ENCODE measurements at regions not wholly inside any gene's neighbourhood (a gene's known extent, or its start where the extent isn't known, plus 50 kb on each side); places are given as distances from the start of the nearest gene placed in this dataset.

- Histone ChIP-seq H3K27ac (ENCODE audit: insufficient read depth, low read length) (no peak overlapping the region), H3K9me3 (ENCODE audit: control insufficient read depth, insufficient read depth, low read depth, low read length) (no peaks in the 10 kb centered on the region), H4K20me1 (ENCODE audit: control insufficient read depth, extremely low read depth, insufficient read depth, low read length) (no peaks in the 10 kb centered on the region), H2AFZ (ENCODE audit: low read length) (no peak overlapping the region), H3K79me2 (ENCODE audit: control insufficient read depth, insufficient read depth, low read length) (no peaks in the 10 kb centered on the region), H3K4me1 (ENCODE audit: control insufficient read depth, extremely low read depth, insufficient read depth, low read length) (peaks cover 8% of the 10 kb centered on the region), H3K9ac (ENCODE audit: insufficient read depth, low read length) (no peak overlapping the region), H3K27me3 (ENCODE audit: control insufficient read depth, insufficient read depth, low read length) (no peaks in the 10 kb centered on the region), H3K4me3 (replicated peaks in 1 of 4; ENCODE audit: control extremely low read depth in 1 of 4, insufficient read depth in 1 of 4, low read depth in 3 of 4, low read length in 4 of 4) (no peak overlapping the region), H3K4me2 (ENCODE audit: extremely low read depth, insufficient read depth, low read length) (no peak overlapping the region), H3K36me3 (ENCODE audit: control insufficient read depth, insufficient read depth, low read length) (no peaks in the 10 kb centered on the region)
- TF ChIP-seq, protein P1, sequence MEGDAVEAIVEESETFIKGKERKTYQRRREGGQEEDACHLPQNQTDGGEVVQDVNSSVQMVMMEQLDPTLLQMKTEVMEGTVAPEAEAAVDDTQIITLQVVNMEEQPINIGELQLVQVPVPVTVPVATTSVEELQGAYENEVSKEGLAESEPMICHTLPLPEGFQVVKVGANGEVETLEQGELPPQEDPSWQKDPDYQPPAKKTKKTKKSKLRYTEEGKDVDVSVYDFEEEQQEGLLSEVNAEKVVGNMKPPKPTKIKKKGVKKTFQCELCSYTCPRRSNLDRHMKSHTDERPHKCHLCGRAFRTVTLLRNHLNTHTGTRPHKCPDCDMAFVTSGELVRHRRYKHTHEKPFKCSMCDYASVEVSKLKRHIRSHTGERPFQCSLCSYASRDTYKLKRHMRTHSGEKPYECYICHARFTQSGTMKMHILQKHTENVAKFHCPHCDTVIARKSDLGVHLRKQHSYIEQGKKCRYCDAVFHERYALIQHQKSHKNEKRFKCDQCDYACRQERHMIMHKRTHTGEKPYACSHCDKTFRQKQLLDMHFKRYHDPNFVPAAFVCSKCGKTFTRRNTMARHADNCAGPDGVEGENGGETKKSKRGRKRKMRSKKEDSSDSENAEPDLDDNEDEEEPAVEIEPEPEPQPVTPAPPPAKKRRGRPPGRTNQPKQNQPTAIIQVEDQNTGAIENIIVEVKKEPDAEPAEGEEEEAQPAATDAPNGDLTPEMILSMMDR (conservative IDR thresholded peaks at IDR 0.05 in 1 of 2, IDR thresholded peaks at IDR 0.05 in 1 of 2; ENCODE audit: low read depth in 1 of 2, low read length in 2 of 2), result no peak
- TF ChIP-seq EZH2 (IDR thresholded peaks at IDR 0.05; ENCODE audit: low read length, missing control alignments), result no peak
- DNase-seq (ENCODE audit: low read depth in 2 of 2), result no peak
Observed at GRCh38 chr13:106369858-106370257, 165.6 kb downstream of the EFNB2 start.

DNA sequence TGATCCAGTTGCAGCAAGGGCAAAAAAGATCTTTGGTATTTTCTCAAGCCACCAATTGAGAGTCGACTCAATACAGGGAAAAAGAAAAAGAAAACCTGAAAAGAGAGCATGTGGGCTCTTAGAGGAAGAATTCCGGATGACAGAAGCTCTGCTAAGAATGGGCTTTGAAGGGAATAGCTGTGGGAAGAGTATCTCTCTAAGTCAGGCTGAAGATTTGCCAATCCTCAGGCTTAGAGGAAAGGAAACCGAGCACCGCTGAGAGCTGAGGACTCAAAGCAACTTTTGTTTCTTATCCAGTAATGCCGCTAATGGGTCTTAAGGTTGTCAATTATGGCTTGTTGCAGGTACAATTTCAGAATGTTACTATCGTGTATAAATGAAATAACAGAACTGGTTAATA, 166.4 kb downstream of the EFNB2 start:
- no peak overlapping the region for H3K9ac ChIP-seq (ENCODE audit: insufficient read depth, low read length)
- H3K4me1 ChIP-seq (ENCODE audit: control insufficient read depth, extremely low read depth, insufficient read depth, low read length), result peaks cover 8% of the 10 kb centered on the region
- H3K27ac ChIP-seq (ENCODE audit: insufficient read depth, low read length), result no peak overlapping the region
- no peaks in the 10 kb centered on the region for H3K9me3 ChIP-seq (ENCODE audit: control insufficient read depth, insufficient read depth, low read depth, low read length)
- H3K79me2 ChIP-seq (ENCODE audit: control insufficient read depth, insufficient read depth, low read length), result no peaks in the 10 kb centered on the region
- H3K4me3 ChIP-seq (replicated peaks in 1 of 4; ENCODE audit: control extremely low read depth in 1 of 4, insufficient read depth in 1 of 4, low read depth in 3 of 4, low read length in 4 of 4), result no peak overlapping the region
- H3K4me2 ChIP-seq (ENCODE audit: extremely low read depth, insufficient read depth, low read length), result no peak overlapping the region
- no peak for TF ChIP-seq EZH2 (IDR thresholded peaks at IDR 0.05; ENCODE audit: low read length, missing control alignments)
- TF ChIP-seq, protein P1 (conservative IDR thresholded peaks at IDR 0.05 in 1 of 2, IDR thresholded peaks at IDR 0.05 in 1 of 2; ENCODE audit: low read depth in 1 of 2, low read length in 2 of 2), result no peak
- peak in 1 of 2 donors; percentile 52 for DNase-seq (ENCODE audit: low read depth in 2 of 2)
- H2AFZ ChIP-seq (ENCODE audit: low read length), result no peak overlapping the region
- no peaks in the 10 kb centered on the region for H3K27me3 ChIP-seq (ENCODE audit: control insufficient read depth, insufficient read depth, low read length)
- no peaks in the 10 kb centered on the region for H3K36me3 ChIP-seq (ENCODE audit: control insufficient read depth, insufficient read depth, low read length)
- no peaks in the 10 kb centered on the region for H4K20me1 ChIP-seq (ENCODE audit: control insufficient read depth, extremely low read depth, insufficient read depth, low read length)

GRCh38 chr13:106367361-106367971, 168.0 kb downstream of the EFNB2 start:
- Histone ChIP-seq H3K36me3 (ENCODE audit: control insufficient read depth, insufficient read depth, low read length) (no peaks in the 10 kb centered on the region), H2AFZ (ENCODE audit: low read length) (no peak overlapping the region), H3K9ac (ENCODE audit: insufficient read depth, low read length) (no peak overlapping the region), H3K4me3 (replicated peaks in 1 of 4; ENCODE audit: control extremely low read depth in 1 of 4, insufficient read depth in 1 of 4, low read depth in 3 of 4, low read length in 4 of 4) (no peak overlapping the region), H3K27me3 (ENCODE audit: control insufficient read depth, insufficient read depth, low read length) (no peaks in the 10 kb centered on the region), H3K9me3 (ENCODE audit: control insufficient read depth, insufficient read depth, low read depth, low read length) (no peaks in the 10 kb centered on the region), H3K79me2 (ENCODE audit: control insufficient read depth, insufficient read depth, low read length) (no peaks in the 10 kb centered on the region), H3K4me2 (ENCODE audit: extremely low read depth, insufficient read depth, low read length) (no peak overlapping the region), H3K4me1 (ENCODE audit: control insufficient read depth, extremely low read depth, insufficient read depth, low read length) (no peaks in the 10 kb centered on the region), H4K20me1 (ENCODE audit: control insufficient read depth, extremely low read depth, insufficient read depth, low read length) (no peaks in the 10 kb centered on the region), H3K27ac (ENCODE audit: insufficient read depth, low read length) (no peak overlapping the region)
- DNase-seq (ENCODE audit: low read depth in 2 of 2), result no peak
- TF ChIP-seq, protein P1 (conservative IDR thresholded peaks at IDR 0.05 in 1 of 2, IDR thresholded peaks at IDR 0.05 in 1 of 2; ENCODE audit: low read depth in 1 of 2, low read length in 2 of 2), result no peak
- no peak for TF ChIP-seq EZH2 (IDR thresholded peaks at IDR 0.05; ENCODE audit: low read length, missing control alignments)
